D721Med (cell line): ENCODE measurements at regions not wholly inside any gene's neighbourhood (a gene's known extent, or its start where the extent isn't known, plus 50 kb on each side); places are given as distances from the start of the nearest gene placed in this dataset.

Experiments
- DNase-seq: peaks from one replicate; pipeline ENCODE4 v3.0.0; 2011; ENCODE audit warnings: low spot score; ENCODE audit not compliant: insufficient read length
- FAIRE-seq: peaks from 2 replicates; lab custom pipeline; 2011; peaks lifted over from hg19 to GRCh38; lab: Jason Lieb, UNC
- TF ChIP-seq, protein P1 (sequence below): IDR thresholded peaks from 2 replicates; pipeline ENCODE4 v1.5.1; 2012; ENCODE audit warnings: mild to moderate bottlenecking, control low read depth; ENCODE audit not compliant: insufficient read depth; ENCODE audit errors: missing control alignments

DNA sequence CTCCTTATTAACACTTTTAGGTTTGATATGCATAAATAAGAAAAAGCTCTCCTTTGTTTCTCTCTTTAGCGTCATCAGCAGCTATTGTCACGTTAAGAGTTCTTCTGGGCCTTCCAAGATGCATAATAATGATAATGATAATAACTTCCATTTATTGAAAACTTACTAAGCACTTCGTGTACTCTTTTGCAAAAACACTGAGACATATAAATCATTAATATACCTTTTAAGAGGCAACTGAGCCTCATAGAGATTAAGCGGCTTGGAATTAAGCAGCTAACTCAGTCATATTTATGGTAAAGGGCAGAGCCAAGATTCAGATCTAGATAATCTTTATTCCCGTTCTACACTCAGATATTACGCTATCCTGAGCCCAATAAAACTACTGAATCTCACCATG lies 1105.1 kb downstream of the OLFM4 start:
- FAIRE-seq (peak; percentile 81), DNase-seq (no peak)
- TF ChIP-seq, protein P1, sequence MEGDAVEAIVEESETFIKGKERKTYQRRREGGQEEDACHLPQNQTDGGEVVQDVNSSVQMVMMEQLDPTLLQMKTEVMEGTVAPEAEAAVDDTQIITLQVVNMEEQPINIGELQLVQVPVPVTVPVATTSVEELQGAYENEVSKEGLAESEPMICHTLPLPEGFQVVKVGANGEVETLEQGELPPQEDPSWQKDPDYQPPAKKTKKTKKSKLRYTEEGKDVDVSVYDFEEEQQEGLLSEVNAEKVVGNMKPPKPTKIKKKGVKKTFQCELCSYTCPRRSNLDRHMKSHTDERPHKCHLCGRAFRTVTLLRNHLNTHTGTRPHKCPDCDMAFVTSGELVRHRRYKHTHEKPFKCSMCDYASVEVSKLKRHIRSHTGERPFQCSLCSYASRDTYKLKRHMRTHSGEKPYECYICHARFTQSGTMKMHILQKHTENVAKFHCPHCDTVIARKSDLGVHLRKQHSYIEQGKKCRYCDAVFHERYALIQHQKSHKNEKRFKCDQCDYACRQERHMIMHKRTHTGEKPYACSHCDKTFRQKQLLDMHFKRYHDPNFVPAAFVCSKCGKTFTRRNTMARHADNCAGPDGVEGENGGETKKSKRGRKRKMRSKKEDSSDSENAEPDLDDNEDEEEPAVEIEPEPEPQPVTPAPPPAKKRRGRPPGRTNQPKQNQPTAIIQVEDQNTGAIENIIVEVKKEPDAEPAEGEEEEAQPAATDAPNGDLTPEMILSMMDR, result no peak

DNA sequence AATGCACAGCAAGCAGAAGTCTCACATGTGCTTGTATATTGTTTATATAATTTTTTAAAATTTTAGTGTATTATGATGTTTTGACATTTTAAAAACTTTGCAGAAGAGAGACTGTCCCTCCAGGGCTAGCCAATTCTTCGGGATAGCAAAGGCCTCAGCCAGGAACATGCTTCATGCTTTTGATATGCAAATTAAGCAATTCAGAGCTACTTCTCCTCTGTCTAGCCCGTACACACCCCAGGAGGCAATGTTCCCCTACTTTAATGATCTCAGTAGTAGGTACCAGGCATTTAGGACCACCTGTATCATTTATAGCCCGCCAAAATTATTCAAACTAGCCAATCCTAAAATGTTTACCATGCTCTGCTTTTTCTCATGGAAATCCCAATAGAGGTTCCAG lies 1116.2 kb downstream of the OLFM4 start:
- no peak for FAIRE-seq
- DNase-seq, result no peak
- TF ChIP-seq, protein P1, result no peak

DNA sequence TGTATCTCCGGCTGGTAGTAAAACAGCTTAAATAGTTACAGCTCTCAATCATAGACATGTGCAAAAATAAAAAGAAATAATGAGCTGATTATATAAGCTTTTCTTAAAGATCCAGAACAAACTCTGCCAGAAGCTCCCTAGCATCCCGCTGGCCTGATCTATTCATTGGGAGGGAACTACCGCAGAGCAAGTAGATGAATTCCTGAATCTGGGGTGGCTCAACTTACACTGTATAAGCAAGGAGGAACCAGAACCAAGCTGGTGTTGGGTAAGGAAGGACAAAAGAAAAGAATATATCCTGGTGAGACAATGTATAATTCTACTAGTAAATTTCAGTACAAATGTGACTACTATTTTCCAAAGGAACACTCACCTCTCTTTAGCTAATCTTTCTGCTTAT lies 1122.2 kb downstream of the OLFM4 start:
- DNase-seq (no peak), FAIRE-seq (no peak)

DNA sequence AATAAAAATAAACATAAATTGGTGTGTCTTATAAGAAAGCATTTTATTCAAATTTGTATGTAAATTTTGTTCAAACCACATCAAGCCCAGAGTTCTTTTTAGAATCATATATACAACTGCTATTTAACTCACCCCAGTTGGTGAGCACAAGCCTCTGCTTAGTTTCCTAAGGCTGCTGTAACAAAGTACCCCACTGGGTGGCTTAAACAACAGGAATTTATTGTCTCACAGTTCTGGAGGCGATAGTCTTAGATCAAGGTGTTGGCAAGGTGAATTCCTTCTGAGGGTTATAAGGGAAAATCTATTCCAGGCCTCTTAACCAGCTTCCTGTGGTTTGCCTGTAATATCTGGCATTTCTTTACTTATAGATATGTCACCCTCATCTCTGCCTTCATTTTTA lies 1133.5 kb downstream of the OLFM4 start:
- DNase-seq (no peak), FAIRE-seq (no peak)
- TF ChIP-seq, protein P1, result no peak

More for the DNA sequence above, 1122.2 kb downstream of the OLFM4 start:
- TF ChIP-seq, protein P1, result no peak

DNA sequence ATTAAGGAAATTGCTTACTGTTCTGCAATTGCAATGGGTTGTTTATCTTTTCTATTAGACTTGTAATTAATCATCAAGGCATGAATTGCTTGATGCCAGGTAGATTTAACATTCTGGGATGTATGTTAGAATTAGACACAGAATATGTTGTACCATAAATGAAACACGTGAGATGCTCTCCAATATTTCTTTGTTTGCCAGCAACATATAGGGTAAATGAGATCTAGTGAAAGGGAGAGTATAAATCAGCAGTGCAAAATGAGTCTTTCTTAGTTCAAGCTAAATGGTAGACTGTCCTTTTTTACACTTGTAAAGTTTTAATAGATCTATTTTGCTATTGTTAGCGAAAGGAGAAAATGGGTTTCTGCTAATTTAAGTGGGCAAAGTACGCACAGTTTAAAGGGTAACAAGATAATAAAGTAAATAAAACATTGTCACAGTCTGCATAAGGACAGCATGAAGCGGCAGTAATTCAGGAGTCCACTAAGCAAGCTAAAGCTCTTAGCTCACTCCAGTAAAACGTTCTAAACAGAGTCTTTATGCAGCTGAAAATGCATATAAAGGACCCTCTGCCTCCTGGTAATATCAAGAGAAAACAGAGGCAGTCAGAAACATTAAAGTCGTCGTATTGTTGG lies 1137.1 kb downstream of the OLFM4 start:
- peak; percentile 74 for FAIRE-seq
- no peak for DNase-seq
- TF ChIP-seq, protein P1, result no peak

DNA sequence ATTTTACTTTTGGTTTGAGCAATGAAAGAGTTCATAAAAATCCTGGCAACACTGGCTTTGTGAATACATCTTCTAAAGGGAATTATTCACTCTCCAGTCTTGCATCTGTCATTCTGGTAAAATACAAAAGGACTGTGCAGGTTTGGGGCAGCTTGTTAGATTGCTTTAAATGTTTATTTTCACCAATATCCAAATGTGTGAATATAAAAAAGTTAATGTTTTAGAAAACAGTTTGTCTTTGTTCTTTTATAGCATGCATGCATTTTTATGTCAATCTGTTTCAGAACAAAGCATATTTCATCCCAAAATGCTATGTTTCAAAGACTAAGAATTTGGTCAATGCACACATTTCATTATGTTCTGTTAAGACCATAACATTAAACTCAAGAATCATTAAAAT lies 1145.4 kb downstream of the OLFM4 start:
- DNase-seq, result no peak
- FAIRE-seq, result no peak
- TF ChIP-seq, protein P1, result no peak

DNA sequence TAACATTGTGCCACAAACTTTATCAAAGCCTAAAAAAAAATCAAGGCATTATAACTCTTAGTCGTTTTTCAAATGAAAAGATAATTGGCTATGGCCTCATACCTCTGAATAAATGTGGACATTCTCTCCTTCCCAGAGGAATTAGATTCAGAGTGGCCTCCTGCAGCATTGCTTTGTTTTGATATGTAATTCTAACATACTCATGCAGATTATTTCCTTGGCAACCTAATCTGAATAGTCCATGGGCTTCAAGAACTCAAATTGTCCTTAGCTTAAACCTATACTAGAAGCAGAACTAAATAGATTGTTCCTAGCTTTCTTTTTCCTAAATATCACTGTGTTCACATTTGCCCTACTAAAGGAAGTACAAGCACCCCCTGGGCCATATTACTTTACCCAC lies 1146.9 kb downstream of the OLFM4 start:
- no peak for FAIRE-seq
- DNase-seq, result no peak
- TF ChIP-seq, protein P1, result no peak
